Psoas muscle (tissue), 7 donors: ENCODE measurements at regions not wholly inside any gene's neighbourhood (a gene's known extent, or its start where the extent isn't known, plus 50 kb on each side); places are given as distances from the start of the nearest gene placed in this dataset.

Experiments
- ATAC-seq, 4 donors: fragments of 200-7000 bp; cut with Tn5 transposase; one replicate each; pipeline ENCODE4 v1.9.1; 2020; ENCODE audit warnings: moderate library complexity in 3 of 4, mild to moderate bottlenecking in 2 of 4
- DNase-seq, 2 donors: peaks; one replicate each; pipeline ENCODE4 v3.0.0-alpha.2; 2020
- H3K27ac ChIP-seq: fragments of 200-600 bp; one replicate; pipeline ENCODE4 v1.8.0; 2022
- H3K27me3 ChIP-seq, 3 donors: fragments of 200-600 bp in 1 of 3; one replicate each; pipeline versions ENCODE4 v1.6.1 to v1.8.0; 2013 to 2022; ENCODE audit warnings: low read length in 2 of 3, mild to moderate bottlenecking in 2 of 3, moderate library complexity in 1 of 3; ENCODE audit not compliant: insufficient read depth in 3 of 3
- H3K36me3 ChIP-seq, 2 donors: fragments of 200-600 bp in 1 of 2; one replicate each; pipeline versions ENCODE4 v1.6.1 to v1.8.0; 2013 to 2022; ENCODE audit warnings: low read depth in 1 of 2, mild to moderate bottlenecking in 1 of 2, moderate library complexity in 1 of 2; ENCODE audit not compliant: insufficient read depth in 1 of 2
- H3K4me1 ChIP-seq: fragments of 200-600 bp; one replicate; pipeline ENCODE4 v1.8.0; 2022
- H3K4me3 ChIP-seq: fragments of 200-600 bp; one replicate; pipeline ENCODE4 v1.8.0; 2022; ENCODE audit warnings: mild to moderate bottlenecking
- H3K9me3 ChIP-seq: fragments of 200-600 bp; one replicate; pipeline ENCODE4 v1.8.0; 2022
- WGBS, 3 donors: extraction: QIAGEN DNeasy Blood & Tissue Kit; methylation state at CpG; one replicate each; pipeline versions ENCODE4 v1.1.6 to v1.1.7; 2013; 5-methylcytosine and 5-hydroxymethylcytosine counted together
- intact Hi-C, 2 donors: fragments of 100-400 bp; cut with DNase I; formaldehyde crosslinking; loops; one replicate each; pipeline versions ENCODE4 v1.11.0 to v1.14.2; 2022
- TF ChIP-seq, protein P1 (sequence below): fragments of 200-600 bp; IDR thresholded peaks from one replicate; pipeline ENCODE4 v1.8.0; 2022; ENCODE audit warnings: antibody characterized with exemption
- donor health status: healthy with polysubstance abuse.
- donor health status: DM: no; HTN: no; CAD: no; lungs with moderate emphysema.
- donor health status: Bipolar disorder and iron deficiency.
- donor health status: healthy.
- donor health status: DM: yes; HTN: yes; CAD: no.
- donor health status: DM: no; HTN: no; CAD: no.
- donor health status: DM: yes; HTN: yes; CAD: no.

DNA sequence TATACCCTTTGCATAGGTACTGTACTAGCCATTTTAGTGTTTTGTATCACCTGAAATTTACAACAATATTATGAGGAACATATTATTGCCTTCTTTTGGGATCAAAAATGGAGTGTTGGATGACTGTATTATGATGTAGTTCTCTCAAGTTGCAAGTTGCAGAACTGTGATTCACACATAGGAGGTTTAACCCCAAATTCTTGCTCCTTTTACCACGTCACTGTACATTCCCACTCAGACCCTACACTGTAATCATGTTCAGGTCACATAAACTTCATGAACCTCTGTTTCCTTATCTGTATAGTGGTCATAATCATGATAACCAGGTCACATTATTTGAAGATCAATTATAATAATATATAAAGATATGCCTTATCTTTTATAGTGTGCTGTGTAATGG, 925.1 kb upstream of the TENM4 start:
- no peak overlapping the region for H3K4me3 ChIP-seq
- H3K4me1 ChIP-seq = no peaks in the 10 kb centered on the region
- ATAC-seq (no peak), DNase-seq (no peak)
- no peaks in the 10 kb centered on the region for H3K27me3 ChIP-seq
- intact Hi-C loops = no loop called here
- H3K36me3 ChIP-seq = no peaks in the 10 kb centered on the region
- 50 to 71% (median 71%) methylated on average over 1 of the region's 1 CpG for WGBS, 3 donors
- no peak overlapping the region for H3K27ac ChIP-seq
- TF ChIP-seq, protein P1, sequence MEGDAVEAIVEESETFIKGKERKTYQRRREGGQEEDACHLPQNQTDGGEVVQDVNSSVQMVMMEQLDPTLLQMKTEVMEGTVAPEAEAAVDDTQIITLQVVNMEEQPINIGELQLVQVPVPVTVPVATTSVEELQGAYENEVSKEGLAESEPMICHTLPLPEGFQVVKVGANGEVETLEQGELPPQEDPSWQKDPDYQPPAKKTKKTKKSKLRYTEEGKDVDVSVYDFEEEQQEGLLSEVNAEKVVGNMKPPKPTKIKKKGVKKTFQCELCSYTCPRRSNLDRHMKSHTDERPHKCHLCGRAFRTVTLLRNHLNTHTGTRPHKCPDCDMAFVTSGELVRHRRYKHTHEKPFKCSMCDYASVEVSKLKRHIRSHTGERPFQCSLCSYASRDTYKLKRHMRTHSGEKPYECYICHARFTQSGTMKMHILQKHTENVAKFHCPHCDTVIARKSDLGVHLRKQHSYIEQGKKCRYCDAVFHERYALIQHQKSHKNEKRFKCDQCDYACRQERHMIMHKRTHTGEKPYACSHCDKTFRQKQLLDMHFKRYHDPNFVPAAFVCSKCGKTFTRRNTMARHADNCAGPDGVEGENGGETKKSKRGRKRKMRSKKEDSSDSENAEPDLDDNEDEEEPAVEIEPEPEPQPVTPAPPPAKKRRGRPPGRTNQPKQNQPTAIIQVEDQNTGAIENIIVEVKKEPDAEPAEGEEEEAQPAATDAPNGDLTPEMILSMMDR = no peak
- no peaks in the 10 kb centered on the region for H3K9me3 ChIP-seq

DNA sequence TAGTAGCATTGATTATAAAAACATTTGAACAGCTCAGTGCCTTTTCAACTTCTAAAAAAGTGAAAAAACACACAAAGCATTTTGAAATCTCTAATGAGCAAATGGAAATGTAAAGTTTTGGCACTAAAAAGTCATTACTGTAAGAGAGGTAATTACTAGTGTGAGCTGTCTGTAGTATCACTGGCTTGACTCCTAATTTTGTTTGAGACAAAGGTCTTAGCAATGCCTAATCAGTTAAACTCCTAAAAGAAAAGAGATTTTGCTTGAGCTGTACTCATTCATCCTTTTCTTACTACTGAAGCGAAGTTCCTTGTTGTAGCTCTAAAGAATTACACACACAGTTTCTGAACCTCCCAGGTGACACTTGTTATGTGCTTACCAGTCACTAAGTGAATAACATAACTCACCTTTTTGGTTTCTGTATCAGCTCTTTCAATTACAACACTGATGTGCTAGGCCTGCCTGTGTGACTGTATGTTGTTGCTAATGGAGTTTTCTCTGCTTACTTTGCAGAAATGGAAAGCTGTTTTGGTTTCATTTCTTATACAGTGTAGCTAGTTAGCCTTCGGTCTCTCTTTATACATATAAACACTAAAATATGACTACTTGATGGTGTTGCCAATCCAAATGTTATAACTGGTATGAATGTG, 924.4 kb upstream of the TENM4 start:
- no peaks in the 10 kb centered on the region for H3K9me3 ChIP-seq
- no peaks in the 10 kb centered on the region for H3K4me1 ChIP-seq
- ATAC-seq (no peak), DNase-seq (no peak)
- no peaks in the 10 kb centered on the region for H3K36me3 ChIP-seq
- no peak overlapping the region for H3K27ac ChIP-seq
- intact Hi-C loops = no loop called here
- H3K4me3 ChIP-seq = no peak overlapping the region
- WGBS, 3 donors = 89 to 94% (median 91%) methylated on average over 2 of the region's 2 CpGs
- H3K27me3 ChIP-seq = no peaks in the 10 kb centered on the region
- TF ChIP-seq, protein P1 = no peak

DNA sequence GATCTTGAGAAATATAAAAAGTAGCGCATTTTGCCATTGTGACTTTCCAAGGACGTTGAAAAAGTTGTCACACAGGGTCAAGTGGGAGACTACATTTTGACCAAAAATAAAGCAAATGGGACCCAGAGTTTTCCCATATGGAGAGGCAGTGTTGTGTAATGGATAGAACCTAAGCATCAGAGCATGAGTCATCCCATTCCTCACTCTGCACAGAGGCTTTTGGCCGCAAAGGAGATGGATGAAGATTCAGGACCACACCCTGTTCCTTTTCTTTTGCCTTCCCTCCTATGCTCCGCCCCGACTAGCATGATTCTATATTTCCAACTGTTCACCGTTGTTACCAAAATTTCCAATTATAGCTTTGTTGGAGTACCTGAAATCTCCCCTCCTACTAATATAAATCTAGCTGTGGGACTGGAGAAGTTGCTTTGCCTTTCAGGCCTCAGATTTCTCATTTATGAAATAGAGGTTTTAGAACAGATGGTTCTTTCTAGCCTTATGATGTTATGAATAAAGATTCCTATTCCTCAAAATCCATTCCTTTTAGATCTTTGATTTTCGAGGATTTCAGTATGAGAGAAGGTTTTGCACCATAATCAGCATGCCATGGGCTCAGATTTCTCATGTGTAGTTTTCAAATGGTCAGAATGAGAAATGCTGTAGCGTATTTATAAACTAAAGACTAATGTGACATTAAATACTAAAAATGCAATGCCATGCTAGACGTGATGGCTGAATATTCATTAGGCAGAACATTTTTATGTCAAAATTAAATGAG, 921.9 kb upstream of the TENM4 start:
- intact Hi-C loops = no loop called here
- 71 to 81% (median 80%) methylated on average over 9 of the region's 9 CpGs for WGBS, 3 donors
- ATAC-seq = no peak
- no peaks in the 10 kb centered on the region for H3K9me3 ChIP-seq
- H3K4me1 ChIP-seq = no peaks in the 10 kb centered on the region
- no peak for DNase-seq
- H3K36me3 ChIP-seq = no peaks in the 10 kb centered on the region
- H3K4me3 ChIP-seq = no peak overlapping the region
- TF ChIP-seq, protein P1 = no peak
- H3K27me3 ChIP-seq = no peaks in the 10 kb centered on the region
- no peak overlapping the region for H3K27ac ChIP-seq

DNA sequence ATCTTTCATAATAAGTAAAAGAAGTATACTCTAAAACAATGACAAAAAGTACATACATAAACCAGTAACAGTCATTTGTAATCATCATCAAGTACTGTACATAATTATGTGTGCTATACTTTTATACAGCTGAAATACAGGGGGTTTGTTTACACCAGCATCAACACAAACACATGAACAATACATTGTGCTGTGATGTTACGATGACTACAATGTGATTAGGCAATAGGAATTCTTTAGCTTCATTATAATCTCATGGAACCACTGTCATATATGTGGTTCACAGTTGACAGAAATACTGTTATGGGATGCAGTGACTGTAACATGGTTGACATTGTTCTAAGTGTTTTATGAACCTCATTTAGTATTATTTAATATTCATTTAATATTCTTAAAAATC, 914.4 kb upstream of the TENM4 start:
- TF ChIP-seq, protein P1 = no peak
- 79 to 86% (median 85%) methylated on average over 1 of the region's 1 CpG for WGBS, 3 donors
- H3K9me3 ChIP-seq = no peaks in the 10 kb centered on the region
- H3K4me3 ChIP-seq = no peak overlapping the region
- no peaks in the 10 kb centered on the region for H3K36me3 ChIP-seq
- no peaks in the 10 kb centered on the region for H3K27me3 ChIP-seq
- ATAC-seq (no peak), DNase-seq (no peak)
- no peak overlapping the region for H3K27ac ChIP-seq
- intact Hi-C loops = no loop called here
- H3K4me1 ChIP-seq = no peaks in the 10 kb centered on the region
